Left renal cortex interstitium (tissue), 4 donors: ENCODE measurements at regions not wholly inside any gene's neighbourhood (a gene's known extent, or its start where the extent isn't known, plus 50 kb on each side); places are given as distances from the start of the nearest gene placed in this dataset.
"Not testable (repeated sequence)": the region's sequence is repeated elsewhere in the genome, so short reads cannot be mapped to it uniquely, and the experiment has no call there.

ENCODE experiments used
- DNase-seq, 4 donors: peaks; one replicate each; pipeline ENCODE4 v3.0.0-alpha.2; 2013; ENCODE audit warnings: low read depth in 4 of 4, low spot score in 2 of 4, missing footprints in 1 of 4

DNA sequence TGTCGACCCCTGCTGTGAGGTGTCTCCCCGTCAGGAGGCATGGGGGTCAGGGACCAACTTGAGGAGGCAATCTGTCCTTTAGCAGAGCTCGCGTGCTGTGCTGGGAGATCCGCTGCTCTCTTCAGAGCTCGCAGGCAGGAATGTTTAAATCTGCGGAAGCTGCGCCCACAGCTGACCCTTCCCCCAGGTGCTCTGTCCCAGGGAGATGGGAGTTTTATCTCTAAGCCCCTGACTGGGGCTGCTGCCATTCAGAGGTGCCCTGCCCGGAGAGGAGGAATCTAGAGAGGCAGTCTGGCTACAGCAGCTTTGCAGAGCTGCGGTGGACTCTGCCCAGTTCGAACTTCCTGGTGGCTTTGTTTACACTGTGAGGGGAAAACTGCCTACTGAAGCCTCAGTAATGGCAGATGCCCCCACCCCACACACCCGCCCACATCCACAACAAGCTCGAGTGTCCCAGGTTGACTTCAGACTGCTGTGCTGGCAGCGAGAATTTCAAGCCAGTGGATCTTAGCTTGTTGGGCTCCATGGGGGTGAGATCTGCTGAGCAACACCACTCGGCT, 133.1 kb downstream of the CENPC start:
- DNase-seq, result not testable (repeated sequence)

DNA sequence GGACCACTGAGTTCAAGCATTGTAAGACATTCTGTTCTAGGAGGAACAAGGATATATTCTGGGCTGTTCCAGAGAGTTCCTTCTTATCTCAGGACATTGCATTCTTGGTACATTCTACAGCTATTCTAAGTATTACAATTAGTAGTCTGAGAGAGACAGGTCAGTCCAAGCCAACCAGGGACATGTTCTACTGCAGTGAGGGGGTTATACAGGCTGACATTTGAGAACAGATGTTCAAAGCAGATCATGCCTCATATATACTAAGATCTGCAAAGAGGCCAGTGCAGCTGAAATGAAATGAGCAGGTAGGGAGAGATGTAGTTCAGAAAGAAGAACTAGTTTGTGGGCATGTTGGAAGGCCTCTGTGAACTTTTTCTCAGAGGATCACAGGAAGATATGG, 142.0 kb downstream of the CENPC start:
- DNase-seq, result no peak

DNA sequence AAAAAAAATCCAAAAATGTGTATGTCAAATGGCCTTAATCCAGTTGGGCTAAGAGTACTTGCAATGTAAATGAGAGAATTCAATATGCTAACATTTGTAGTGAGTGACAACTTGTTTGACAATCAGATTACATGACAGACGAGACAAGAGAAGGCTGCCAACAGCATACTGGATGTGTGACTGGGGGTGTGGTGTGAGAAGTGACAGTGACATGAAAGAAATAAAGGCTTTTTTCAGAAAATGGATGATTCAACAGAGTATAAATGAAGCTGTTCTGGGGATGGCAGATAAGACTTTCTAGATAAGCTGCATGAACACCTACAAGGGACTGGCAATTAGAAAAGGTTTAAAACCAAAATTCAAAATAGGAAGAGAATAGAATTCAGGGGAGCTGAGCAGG, 143.4 kb downstream of the CENPC start:
- no peak for DNase-seq

DNA sequence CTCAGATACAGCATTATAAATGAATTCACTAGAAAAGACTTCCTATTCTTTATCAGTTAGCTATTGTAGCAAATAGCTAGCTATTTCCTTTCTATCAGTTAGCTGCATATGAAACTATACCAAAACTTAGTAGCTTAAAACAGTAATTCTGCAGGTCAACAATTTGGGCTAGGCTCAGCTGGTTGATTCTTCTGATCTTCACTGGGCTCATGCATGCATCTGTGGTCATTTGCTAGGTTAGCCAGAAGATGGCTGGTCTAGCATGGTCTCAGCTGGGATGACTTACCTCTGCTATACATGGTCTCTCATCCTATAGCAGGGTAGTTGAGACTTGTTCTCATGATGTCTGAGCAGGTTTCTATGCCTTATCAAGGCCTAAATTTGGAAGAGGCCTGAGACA, 147.4 kb downstream of the CENPC start:
- no peak for DNase-seq

DNA sequence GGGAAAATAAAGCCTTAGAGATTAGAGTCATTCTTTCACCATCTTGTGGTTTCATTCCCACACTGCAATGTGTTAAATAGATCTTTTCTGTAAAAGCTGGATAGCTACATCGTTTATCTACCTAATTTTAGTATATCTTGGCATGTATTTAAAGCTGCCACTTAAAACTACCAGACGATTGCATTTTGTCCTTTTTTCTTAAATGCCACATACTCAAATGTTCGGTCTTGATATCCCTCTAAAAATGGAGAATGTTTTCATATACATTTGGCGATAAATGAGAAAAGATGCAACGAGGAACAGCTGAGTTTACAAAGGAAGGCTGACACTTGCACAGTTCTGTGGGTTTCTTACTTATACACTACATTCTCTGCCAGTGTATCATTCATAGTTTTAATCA, 148.3 kb downstream of the CENPC start:
- DNase-seq, result no peak

DNA sequence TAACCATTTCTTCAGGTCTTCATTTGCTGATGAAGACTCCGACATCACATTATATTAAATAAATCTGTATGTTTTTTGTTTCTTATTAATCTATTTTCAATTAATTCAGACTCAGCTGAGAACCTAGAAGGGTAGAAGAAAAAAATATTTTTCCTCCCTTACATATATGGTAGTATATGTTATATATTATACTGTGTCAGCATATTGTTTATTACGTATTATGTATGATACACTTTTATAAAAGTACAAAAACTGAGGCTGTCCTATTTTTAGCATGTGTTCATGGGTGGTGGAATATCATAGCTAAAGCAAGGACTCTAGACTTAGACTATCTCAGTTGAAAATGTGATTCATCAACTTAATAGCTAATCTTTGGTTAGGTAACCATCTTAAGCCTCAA, 149.3 kb downstream of the CENPC start:
- no peak for DNase-seq

DNA sequence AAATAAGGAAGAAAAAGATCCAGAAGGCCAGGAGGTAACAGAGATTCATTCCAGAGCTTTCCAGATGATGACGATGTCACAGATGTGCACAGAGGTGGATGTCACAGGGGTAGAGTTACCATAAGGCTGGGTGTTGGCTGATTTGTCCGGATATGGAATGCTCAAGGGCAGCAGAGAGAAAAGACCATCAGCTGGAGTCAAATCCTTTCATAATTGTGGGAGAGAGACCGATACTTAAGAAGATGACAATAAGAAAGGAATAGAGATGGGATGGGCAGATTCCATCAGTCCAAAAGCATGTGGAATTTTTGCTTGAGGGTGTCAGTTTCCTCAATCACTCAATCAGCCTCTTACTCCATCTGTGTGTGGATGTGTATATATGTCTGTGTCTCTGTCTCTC, 150.4 kb downstream of the CENPC start:
- DNase-seq, result no peak

DNA sequence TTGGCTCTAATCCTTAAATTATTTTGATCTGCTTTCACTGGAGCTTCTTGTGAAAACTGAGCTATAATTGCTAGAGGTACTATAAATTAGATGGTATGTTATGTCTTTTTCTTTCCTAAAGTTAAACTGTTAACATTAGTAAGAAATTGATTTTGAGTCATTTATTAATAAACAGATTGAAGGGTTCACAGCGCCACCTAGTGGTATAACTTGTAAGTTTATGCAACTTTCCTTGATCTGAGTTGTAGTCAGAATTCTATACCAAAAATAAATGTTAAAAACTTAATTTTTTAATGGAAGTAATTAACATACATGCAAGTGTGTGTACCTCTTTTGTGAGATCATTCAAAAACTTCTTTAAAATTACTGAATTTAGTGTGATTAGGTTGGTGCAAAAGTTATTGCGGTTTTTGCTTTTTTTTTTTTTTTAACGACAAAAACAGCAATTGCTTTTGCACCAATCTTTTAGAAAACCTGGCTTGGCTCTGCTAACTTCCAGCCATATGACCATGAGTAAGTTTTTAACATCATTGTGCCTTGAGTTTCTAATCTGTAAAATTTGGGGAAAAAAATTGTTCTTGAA, 151.5 kb downstream of the CENPC start:
- peak in 3 of 4 donors; percentile 7 to 25 (median 18) for DNase-seq

DNA sequence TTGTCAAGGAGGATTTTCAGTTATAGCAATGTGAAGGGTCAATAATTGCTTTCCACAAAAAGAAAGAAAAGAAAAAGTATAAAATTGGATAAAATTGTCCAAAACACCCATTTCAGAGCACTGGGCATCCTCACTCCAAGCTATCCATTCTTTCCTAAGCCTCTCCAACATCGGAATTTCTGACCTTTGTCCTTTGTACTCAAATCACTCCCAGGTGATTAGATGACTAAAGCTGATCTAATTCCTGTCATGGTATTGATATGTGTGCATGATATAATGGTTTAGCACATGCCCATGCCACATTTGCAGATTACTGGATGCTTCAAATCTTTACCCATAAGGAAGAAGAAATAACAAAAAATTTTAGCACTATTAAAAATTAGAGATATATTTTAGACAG, 152.3 kb downstream of the CENPC start:
- no peak for DNase-seq

DNA sequence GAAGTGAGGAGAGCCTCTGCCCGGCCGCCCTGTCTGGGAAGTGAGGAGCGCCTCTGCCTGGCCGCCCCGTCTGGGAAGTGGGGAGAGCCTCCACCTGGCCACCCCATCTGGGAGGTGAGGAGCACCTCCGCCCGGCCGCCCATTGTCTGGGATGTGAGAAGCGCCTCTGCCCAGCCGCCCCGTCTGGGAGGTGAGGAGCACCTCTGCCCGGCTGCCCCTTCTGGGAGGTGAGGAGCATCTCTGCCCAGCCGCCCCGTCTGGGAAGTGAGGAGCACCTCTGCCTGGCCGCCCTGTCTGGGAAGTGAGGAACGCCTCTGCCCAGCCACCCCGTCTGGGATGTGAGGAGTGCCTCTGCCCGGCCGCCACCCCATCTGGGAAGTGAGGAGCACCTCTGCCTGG, 163.9 kb downstream of the CENPC start:
- not testable (repeated sequence) for DNase-seq

DNA sequence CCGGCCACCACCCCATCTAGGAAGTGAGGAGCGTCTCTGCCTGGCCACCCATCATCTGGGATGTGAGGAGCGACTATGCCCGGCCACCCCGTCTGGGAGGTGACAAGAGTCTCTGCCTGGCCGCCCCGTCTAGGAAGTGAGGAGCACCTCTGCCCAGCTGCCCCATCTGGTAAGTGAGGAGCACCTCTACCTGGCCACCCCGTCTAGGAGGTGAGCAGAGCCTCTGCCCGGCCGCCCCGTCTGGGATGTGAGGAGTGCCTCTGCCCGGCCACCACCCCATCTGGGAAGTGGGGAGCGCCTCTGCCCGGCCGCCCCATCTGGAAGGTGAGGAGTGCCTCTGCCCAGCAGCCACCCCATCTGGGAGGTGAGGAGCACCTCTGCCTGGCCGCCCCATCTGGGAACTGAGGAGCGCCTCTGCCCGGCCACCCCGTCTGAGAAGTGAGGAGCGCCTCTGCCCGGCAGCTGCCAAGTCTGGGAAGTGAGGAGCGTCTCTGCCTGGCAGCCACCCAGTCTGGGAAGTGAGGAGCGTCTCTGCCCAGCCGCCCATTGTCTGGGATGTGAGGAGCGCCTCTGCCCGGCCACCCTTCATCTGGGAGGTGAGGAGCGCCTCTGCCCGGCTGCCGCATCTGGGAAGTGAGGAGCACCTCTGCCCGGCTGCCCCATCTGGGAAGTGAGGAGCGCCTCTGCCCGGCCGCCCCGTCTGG, 164.4 kb downstream of the CENPC start:
- DNase-seq, result not testable (repeated sequence)

DNA sequence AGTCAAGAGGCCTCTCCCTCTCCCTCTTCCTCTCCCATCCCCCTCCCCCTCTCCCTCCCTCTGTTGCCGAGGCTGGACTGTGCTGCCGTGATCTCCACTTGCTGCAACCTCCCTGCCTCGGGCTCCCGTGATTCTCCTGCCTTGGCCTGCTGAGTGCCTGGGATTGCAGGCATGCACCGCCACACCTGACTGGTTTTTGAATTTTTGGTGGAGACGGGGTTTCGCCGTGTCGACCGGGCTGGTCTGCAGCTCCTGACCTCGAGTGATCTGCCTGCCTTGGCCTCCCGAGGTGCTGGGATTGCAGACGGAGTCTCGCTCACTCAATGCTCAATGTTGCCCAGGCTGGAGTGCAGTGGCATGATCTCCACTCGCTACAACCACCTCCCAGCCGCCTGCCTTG, 165.1 kb downstream of the CENPC start:
- DNase-seq, result no peak

DNA sequence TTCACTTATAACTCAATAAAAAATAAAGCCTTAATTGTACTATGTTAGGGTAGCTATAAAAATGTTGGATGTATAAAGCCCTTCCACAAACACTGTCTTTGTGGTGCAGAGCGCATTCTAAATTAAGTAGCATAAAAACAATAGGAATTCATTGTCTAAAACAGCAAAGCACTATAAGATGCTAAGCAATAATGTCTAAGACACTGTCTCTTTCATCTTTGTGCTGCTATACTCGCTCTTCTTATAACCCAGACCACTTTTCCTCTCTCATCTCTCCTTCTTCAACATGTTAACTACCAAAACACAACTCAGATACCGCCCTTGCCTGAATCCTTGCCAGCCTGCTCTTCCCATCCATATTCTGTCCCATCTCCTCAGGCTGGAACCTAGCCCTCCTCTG, 170.0 kb downstream of the CENPC start:
- no peak for DNase-seq

DNA sequence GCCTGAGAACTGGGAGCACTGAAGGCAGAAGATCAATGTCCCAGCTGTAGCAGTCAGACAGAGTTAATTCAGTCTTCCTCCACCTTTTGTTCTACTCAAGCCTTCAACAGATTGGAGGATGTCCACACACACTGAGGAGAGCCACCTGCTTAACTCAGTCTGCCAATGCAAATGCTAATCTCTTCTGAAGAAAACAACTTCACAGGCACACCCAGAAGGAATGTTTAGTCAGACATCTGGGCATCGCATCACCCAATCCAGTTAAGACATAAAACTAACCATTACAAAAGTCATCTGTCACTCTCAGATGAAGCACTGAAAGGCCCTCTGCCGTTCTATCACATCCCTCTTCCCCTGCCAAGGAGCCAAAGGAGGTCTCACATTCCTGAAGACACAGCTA, 173.7 kb downstream of the CENPC start:
- DNase-seq, result no peak

DNA sequence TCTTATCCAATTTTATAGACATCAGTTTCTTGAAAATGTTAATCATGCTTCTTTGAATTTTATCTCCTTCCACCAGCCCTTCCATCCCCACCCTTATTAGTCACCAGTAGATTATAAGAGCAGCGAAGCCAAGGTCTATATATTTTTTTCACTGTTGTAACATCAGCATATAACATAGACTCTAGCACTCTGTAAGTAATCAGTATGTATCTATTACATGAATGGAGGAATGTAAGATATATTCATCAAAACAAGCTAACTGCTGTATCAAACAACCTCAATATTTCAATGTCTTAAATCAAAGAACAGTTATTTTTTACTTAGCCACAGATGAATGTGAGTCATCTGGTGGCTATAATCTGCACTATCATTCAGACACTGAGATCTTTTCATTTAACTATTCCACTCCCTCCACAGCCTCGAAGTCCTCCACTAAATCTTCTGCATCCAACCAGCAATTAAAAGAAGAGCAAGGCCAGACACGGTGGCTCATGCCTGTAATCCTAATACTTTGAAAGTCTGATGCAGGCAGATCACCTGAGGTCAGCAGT, 178.9 kb downstream of the CENPC start:
- DNase-seq, result no peak

DNA sequence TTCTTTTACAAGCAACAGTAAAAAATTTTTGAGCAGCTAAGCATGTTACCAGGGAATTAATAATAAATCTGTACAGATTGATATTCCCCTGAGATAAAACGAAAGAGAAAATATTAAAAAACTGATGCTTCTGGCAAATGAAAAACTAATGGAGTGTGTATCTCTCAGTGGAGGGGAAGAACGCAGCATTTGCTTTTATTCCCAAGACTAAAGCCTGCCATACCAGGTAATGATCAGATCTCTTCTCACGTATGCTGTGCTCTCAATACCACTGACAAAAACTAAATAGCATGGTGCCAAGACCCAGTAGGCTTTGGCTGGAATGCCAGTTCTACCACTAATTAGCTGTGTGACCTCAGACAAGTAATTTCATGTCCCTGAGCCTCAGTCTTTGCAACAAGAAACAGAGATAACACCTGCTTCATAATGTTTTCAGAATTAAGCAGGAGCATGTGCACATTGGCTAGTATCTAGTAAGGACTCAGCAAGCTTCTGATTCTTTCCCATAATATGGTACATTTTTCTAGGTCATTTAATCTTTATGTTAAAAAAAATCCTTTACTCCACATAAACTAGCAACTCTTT, 179.6 kb downstream of the CENPC start:
- no peak for DNase-seq

DNA sequence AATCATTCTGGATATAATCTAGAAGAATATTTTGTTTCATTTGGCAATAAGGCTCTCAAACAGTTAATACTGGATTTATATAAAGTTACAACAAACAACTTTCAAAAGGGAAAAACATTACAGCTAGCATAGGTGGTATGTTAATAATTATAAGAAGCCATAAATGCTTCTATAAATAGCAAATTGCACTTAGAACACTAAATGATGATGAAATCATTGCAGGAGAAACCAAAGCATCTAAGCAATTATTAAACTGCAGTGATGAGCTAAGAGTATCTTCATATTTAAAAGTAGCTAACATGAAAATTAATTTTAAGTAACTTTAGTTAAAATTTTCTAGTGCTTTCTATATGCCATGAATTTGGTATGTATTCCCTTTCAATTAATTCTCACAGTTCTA, 189.5 kb downstream of the CENPC start:
- DNase-seq, result no peak

DNA sequence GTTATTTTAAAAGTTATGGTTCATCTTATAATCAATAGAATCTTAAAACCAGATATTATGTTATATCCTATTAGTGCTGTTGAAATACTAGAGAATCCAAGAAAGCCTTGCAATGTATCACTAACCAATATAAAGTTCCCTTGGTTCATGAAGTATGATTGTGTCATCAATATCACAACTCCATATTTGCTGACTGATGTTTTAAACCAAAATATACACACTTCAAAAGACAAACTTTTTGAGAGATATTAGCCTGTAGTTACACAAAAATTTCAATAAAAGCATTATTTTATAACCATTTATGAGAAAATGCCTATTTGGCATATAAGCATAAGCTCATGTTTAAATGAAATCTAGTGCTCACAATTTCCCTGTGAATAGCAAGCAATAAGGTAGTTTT, 198.6 kb downstream of the CENPC start:
- DNase-seq, result no peak

DNA sequence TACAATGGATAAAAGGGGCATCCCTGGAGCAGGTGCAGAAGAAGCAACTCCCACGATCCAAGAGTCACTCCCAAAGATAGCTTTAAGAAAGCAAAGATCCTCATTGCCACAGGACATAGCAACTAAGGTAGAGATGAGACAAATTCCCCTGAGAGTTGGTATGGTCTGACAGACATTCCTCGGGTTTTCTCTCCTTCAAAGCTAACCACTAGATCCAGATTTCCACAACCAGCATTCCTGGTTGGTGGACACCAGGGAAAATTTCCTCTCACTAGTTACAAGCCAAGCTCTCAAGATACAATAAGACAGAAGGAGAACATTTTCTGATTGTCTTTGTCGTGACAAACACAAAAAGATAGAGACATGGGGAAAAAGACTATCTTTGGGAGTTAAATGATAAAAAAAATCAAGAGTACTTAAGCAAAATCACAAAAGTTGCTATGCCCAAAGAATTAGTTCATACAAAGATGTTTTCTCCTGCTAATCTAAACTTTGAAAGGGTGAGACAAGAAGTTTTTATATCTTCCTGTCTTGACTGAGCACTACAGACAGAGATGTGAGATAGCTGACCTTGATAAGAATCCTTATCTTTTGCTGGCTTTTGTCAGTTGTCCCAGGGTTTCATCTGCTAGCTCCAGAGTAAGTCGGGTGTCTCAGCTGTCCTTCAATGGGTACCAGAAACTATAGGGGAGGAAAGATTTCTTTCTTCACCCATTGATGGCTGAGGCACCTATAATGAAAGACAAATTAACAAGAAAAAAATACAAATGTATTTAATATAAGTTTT, 200.5 kb downstream of the CENPC start:
- DNase-seq, result no peak

DNA sequence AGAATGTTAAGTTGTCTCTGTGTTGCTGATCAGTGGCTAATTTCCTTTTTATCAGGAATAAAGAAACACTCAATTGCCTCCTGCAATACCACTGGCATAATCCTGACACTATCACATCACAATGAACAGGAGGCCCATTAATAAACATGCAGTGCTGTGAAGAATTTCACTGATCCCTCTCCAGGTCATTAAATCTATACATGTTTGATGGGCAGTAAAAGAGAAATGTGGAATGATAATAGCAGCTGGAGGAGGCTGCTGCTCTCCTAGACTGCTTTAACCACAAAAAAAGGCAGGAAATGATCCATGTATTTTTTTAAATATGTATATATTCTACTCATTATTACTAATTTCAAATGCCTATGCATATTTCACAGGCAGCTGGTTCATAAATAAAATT, 202.1 kb downstream of the CENPC start:
- DNase-seq, result no peak

DNA sequence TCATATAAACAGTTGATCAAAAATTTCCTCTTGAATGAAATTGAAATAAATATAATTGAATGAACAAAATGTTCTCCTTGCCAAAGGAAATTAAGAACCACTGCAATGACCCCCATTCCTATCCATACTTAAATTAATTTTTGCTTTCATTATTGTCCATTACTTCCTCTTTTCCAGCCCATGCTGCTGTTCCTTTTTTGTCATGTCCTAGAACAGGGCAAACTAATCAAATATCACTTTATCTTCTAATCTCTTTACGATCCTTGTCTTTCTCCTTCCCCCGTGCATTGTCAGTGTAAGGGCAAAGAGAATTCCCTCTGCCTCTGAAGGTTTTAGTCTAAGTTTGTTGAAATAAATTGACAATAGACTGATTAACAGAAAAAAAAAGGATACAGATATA, 203.0 kb downstream of the CENPC start:
- no peak for DNase-seq
